GM19023 (cell line): ENCODE measurements at regions not wholly inside any gene's neighbourhood (a gene's known extent, or its start where the extent isn't known, plus 50 kb on each side); places are given as distances from the start of the nearest gene placed in this dataset.
"Not testable (repeated sequence)": the region's sequence is repeated elsewhere in the genome, so short reads cannot be mapped to it uniquely, and the experiment has no call there.

ENCODE experiments used
- ATAC-seq: cut with Tn5 transposase; IDR thresholded peaks from one replicate; pipeline ENCODE4 v1.9.1; 2021; ENCODE audit warnings: mild to moderate bottlenecking, moderate library complexity; ENCODE audit not compliant: unreplicated experiment

- no peak for ATAC-seq
Measured at GRCh38 chr6:68077661-68078060, 557.4 kb upstream of the ADGRB3 start.

DNA sequence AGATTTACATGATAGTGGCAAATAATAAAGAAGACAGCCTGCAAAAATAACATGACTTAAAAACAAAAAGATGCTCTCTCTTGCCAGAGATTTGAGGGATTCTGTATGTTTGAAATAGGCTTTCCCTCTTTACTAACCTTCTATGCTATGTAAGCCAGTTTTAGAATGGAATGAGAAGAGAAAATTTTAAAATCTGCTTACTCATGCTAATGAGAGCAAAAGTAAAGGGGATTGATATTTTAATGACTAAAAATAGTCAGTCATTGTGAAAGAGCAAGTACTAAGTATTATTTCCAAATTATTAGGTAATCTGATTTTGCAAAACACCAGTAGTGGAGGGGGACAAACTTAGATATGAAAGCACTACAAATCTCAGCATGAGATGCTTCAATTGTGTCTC lies 563.3 kb upstream of the ADGRB3 start:
- no peak for ATAC-seq

GRCh38 chr6:68069921-68070710 lies 565.0 kb upstream of the ADGRB3 start:
- ATAC-seq: no peak

DNA sequence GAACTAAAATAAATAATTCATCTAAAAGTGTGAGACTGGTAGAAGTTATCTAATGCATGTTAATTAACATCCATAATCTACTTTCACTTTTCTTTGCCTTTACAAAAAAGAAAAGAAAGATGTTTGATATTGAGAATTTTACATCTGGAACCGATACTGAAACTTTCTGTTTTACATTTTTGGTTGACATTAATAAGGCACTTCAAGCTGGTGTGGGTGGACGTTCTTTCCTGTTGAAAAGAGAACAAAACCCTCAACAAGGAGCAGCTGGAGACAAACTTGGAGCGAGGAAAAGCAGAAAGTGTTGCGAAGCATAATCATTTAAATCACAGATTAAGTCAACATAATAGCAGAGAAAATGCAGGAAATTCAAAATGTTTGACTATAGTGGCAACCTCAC lies 575.2 kb upstream of the ADGRB3 start:
- no peak for ATAC-seq

GRCh38 chr6:68059261-68059660 lies 575.8 kb upstream of the ADGRB3 start:
- ATAC-seq: no peak

DNA sequence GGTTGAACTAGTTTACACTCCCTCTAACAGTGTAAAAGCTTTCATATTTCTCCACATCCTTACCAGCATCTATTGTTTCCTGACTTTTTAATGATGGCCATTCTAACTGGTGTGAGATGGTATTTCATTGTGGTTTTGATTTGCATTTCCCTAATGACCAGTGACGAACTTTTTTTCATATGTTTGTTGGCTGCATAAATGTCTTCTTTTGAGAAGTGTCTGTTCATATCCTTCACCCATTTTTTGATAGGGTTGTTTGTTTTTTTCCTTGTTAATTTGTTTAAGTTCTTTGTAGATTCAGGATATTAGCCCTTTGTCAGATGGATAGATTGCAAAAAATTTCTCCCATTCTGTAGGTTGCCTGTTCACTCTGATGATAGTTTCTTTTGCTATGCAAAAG lies 578.5 kb upstream of the ADGRB3 start:
- not testable (repeated sequence) for ATAC-seq

GRCh38 chr6:68054756-68055155 lies 580.3 kb upstream of the ADGRB3 start:
- ATAC-seq: no peak

DNA sequence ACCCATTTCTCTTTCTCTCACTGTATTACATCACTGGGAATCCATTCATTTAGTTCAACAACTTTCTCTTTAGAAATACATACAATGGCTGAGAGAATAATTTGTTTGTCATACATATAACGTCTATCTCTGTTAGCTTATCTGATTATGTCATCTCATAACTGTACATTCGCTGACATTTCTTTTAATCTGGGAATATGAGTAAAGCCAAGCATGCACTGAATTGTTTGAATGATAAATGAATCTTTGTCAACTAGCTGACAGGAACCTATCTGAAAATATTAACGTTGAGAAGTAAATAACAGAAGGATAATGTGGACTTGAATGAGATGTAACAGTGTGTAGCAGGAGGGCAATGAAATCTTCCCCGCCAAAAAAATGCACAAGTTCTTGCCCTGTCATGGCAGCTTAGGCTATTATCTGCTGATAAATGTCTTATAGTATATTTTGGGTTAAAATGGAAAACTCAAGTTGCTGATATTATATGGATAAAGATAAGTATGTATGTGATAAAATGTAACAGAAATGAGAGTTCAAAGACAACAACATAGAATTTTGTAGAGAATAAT lies 581.2 kb upstream of the ADGRB3 start:
- no peak for ATAC-seq

GRCh38 chr6:68052234-68052633 lies 582.8 kb upstream of the ADGRB3 start:
- ATAC-seq: no peak

DNA sequence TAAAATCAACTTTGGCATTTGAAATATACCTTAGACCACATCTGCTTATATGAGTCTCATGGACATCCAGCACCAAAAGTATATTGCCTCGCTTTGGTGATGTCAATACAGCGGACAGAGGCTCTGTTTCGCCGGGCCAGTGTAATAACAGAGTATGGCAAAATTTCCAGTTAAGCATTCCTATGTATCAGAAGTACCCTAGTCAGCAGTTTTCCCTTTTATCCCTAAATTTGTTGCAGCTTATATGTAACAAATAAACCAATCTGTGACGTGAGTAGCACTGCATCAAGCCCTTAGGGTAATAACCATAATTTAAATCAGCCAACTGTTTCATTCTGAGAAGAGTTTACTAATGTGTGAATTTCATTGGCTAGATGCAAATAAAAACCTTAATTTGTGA lies 585.5 kb upstream of the ADGRB3 start:
- no peak for ATAC-seq

DNA sequence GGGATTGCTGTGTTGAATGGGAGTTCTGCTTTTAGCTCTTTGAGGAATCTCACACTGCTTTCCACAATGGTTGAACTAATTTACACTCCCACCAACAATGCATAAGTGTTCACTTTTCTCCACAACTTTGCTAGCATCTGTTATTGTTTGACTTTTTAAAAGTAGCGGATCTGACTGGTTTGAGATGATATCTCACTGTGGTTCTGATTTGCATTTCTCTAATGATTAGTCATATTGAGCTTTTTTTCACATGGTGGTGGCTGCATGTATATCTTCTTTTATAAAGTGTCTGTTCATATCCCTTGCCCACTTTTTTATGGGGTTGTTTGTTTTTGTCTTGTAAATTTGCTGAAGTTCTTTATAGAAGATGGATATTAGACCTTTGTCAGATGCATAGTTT lies 588.3 kb upstream of the ADGRB3 start:
- ATAC-seq: no peak

GRCh38 chr6:68046302-68046701 lies 588.8 kb upstream of the ADGRB3 start:
- no peak for ATAC-seq

GRCh38 chr6:68045193-68045592 lies 589.9 kb upstream of the ADGRB3 start:
- no peak for ATAC-seq

DNA sequence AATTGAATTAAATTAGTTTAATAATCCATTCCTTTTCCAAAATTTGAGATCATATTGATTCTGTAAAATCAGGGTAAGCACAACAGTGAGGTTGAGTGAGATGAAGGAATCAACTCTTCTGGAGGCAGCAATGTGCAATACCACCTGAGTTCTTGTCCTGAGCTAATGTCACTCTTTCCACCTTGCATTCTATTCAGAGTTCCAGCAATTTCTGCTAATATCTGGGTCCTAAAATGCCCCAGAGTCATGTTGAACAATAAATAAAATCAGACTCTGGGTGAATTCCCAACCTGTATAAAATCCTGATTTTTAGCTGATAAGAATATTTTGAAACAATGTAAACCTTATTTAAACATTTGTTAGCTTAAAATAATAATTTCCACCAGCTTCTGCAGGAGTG lies 590.8 kb upstream of the ADGRB3 start:
- ATAC-seq: no peak

DNA sequence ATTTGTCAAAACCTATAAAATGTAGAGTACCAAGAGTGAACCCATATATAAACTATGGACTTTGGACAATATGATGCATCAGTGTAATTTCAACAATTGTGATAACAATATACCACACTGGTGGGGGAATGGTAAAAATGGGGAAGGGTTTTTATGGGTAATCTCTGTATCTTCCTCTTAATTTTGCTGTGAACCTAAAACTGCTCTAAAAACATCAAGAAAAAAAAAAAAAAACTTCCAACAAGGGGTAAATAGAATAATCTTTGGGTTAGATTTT lies 592.0 kb upstream of the ADGRB3 start:
- no peak for ATAC-seq

- no peak for ATAC-seq
Measured at GRCh38 chr6:68042339-68043121, 592.6 kb upstream of the ADGRB3 start.

DNA sequence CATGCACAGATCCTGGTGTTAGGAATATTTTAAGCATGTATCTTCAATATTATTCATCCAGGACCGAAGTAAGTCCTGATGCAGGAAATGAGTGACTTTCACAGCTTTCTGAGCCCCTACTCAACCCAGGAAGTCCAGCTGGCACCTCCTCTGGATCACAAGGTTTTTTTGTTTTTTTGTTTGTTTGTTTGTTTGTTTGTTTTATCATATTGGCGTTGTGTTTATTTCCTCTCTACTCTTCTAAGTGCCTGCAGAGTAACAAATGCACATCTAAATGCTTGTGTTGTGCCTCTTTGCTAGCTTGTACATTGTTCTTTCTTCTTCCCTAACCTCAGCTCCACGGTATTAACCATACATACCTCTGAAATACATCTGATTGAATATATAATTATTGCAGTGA lies 594.3 kb upstream of the ADGRB3 start:
- no peak for ATAC-seq

DNA sequence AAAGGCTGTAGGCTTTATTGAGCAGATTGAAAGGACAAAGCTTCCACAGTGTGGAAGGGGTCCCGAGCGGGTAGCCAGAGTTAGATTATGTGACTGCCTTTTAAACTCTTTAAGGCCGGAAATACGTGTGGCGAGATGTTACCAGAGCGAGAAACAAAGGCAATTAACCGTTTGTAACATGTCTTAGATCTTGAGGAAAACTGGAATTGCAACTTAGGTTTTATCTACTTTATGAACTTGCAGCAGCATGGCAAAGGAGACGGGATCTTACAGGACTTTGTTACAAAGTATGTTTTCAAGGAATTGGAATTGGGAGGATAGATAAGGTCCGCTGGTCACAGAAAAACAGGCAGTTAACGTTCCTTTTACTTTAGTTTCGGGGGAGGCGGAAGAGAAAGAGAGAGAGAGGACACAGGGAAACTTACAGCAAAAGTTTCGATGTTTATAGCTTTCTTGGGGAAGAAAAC lies 594.7 kb upstream of the ADGRB3 start:
- no peak for ATAC-seq

DNA sequence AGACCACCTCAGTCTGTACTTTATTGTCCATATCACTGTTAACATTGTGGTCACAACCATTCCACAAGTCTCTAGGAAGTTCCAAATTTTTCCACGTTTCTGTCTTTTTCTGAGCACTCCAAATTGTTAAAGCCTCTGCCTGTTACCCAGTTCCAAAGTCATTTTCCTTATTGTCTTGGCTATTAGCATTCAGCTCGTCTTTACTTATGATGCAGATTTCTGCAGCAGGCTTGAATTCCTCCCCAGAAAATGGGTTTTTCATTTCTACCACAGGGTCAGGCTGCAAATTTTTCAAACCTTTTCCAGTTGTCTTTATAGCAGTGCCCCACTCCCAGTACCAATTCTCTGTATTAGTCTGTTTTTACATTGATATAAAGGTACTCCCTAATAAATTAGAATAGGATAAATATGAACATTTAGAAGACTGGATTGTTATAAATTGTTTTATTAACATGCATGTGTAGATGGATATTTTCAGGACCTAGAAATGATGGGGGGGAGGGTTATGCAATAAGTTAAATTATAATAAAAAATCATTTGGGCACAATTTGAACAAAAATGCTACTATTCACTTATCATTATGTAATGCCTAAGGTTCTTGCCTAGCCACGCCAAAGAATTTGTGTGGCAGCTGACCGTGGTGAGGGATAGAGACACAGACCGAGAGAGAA lies 595.3 kb upstream of the ADGRB3 start:
- ATAC-seq: no peak

- no peak for ATAC-seq
Measured at GRCh38 chr6:68038815-68039408, 596.2 kb upstream of the ADGRB3 start.

GRCh38 chr6:68032217-68032616 lies 602.9 kb upstream of the ADGRB3 start:
- ATAC-seq: no peak
